Fibroblast of the aortic adventitia (primary cell): ENCODE measurements at regions not wholly inside any gene's neighbourhood (a gene's known extent, or its start where the extent isn't known, plus 50 kb on each side); places are given as distances from the start of the nearest gene placed in this dataset.

Source experiments
- DNase-seq: peaks from one replicate; pipeline ENCODE4 v3.0.0-alpha.2; 2010; ENCODE audit warnings: low read depth
- H3K4me3 ChIP-seq: 2 replicates; pipeline ENCODE4 v1.5.1; 2011; ENCODE audit warnings: low read depth, mild to moderate bottlenecking, control low read depth, low read length, moderate library complexity
- TF ChIP-seq, protein P1 (sequence below): IDR thresholded peaks from 2 replicates; pipeline ENCODE4 v1.5.1; 2011; ENCODE audit warnings: mild to moderate bottlenecking, low read length, control low read depth, inconsistent platforms; ENCODE audit not compliant: insufficient read depth

DNA sequence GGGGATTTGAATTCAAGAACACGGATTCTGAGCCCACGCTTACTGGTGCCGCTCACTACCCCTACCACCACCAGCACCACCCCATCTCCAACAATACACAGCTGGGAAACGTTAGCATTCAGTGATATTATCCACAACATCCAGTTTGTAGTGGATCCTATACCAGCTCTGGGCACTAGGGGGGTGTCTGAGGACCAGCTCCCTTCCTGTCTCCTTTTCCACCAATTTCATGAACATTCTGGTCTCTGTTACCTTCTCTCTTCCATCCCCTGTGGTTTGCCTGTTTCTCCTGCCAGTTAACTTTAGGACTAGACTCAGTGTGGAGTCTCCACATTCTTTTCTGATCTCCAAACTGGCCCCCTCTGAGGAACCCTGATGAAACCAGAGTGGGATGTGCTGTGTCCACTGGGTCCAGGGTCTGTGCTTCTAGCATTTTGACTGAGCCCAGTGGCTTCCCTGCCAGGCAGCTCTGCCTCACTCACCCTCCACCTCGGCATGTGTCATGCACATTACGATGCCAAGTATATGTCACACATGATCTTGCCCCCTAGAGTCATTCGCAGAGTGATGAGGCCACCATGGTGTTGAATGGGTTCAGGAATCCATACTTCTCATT, 187.0 kb upstream of the CDH13 start:
- H3K4me3 ChIP-seq, result no peak overlapping the region
- TF ChIP-seq, protein P1, sequence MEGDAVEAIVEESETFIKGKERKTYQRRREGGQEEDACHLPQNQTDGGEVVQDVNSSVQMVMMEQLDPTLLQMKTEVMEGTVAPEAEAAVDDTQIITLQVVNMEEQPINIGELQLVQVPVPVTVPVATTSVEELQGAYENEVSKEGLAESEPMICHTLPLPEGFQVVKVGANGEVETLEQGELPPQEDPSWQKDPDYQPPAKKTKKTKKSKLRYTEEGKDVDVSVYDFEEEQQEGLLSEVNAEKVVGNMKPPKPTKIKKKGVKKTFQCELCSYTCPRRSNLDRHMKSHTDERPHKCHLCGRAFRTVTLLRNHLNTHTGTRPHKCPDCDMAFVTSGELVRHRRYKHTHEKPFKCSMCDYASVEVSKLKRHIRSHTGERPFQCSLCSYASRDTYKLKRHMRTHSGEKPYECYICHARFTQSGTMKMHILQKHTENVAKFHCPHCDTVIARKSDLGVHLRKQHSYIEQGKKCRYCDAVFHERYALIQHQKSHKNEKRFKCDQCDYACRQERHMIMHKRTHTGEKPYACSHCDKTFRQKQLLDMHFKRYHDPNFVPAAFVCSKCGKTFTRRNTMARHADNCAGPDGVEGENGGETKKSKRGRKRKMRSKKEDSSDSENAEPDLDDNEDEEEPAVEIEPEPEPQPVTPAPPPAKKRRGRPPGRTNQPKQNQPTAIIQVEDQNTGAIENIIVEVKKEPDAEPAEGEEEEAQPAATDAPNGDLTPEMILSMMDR, result peak; percentile 60
- peak; percentile 1 for DNase-seq

DNA sequence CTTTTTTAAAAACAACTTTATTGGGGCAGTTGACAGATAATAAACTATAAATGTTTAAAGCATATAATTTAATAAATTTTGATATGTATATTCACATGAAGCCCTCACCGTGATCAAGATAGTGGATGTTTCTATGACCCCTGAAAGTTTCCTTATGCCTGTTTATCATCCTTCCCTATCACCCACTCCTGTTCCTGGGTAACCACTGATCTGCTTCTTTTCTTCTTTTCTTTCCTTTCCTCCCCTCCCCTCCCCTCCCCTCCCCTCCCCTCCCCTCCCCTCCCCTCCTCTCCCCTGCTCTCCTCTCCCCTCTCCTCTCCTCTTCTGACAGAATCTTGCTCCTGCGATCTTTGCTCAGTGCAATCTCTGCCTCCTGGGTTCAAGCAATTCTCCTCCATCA, 193.7 kb upstream of the CDH13 start:
- no peak overlapping the region for H3K4me3 ChIP-seq
- DNase-seq, result no peak

DNA sequence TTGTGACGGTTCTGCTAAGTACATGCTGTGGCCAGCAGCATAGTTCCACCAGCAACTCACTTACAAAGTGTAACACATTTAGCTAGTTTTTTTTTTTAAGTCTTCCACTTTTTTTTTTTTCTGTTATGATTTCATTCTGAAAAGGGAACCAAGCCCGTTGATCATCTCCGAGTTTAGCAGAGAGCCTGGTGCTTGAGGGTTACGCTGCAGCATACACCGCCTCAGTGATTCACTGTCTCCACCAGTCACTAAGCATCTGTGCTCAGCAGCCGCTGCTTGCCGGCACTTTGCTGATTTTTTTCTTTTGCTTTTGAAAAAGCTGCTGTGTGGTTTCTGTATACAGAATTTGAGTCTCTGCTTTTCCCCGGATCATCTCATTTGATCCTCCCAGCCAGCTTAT, 194.5 kb upstream of the CDH13 start:
- no peak for DNase-seq
- H3K4me3 ChIP-seq, result no peak overlapping the region
- TF ChIP-seq, protein P1, result no peak

More for the DNA sequence above, 193.7 kb upstream of the CDH13 start:
- TF ChIP-seq, protein P1, result no peak

DNA sequence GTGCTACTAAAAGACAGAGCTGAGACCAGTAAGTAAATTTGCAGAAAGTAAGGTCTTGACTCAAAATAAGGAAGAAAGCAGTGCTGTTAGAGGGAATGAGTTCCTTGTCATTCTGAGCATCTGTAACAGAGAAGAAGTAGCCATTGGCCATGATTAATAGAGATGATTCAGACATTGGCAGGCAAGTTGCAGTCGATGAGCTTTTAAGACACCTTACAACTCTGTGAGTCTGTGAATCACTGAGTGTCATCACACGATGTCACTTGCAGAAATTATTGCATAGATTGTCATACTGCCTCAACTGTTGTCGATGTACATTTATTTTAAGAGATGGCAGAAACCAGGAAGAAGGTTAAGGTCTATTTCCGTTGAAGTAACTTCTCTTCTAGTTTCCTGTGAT, 201.1 kb upstream of the CDH13 start:
- DNase-seq, result no peak
- TF ChIP-seq, protein P1, result no peak
- H3K4me3 ChIP-seq, result no peak overlapping the region

DNA sequence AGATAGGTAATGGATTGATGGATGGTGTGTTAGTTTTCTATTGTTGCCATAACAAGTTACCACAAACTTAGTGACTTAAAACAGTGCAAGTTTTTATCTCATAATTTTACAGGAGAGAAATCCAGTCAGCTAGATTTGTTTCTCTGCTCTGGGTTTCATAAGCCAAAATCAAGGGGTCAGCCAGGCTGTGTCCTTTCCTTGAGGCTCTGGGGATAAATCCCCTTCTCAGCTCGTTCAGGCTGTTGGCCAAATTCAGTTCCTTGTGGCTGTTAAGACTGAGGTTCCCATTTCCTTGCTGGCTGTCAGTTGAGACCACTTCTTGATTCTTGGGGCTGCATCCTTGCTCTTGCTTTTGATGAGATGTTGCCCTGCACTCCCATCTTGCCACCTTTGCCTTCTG, 204.9 kb upstream of the CDH13 start:
- TF ChIP-seq, protein P1, result no peak
- no peak for DNase-seq
- no peak overlapping the region for H3K4me3 ChIP-seq

DNA sequence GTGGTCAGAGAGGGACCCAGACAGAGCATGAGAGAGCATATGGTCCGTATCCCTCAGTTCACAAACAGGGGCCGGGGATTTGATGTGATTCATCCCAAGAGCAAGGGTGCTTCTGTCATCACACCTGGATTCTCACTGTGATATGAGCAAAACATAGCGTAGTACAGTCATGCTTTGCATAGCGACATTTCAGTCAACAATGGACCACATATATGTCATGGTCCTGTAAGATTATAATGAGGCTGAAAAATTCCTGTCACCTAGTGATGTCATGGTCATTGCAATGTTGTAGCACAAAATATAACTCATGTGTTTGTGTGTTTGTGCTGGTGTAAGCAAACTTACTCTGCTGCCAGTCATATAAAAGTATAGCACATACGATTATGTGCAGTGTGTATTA, 207.4 kb upstream of the CDH13 start:
- H3K4me3 ChIP-seq, result no peak overlapping the region
- DNase-seq, result no peak
- TF ChIP-seq, protein P1, result no peak

DNA sequence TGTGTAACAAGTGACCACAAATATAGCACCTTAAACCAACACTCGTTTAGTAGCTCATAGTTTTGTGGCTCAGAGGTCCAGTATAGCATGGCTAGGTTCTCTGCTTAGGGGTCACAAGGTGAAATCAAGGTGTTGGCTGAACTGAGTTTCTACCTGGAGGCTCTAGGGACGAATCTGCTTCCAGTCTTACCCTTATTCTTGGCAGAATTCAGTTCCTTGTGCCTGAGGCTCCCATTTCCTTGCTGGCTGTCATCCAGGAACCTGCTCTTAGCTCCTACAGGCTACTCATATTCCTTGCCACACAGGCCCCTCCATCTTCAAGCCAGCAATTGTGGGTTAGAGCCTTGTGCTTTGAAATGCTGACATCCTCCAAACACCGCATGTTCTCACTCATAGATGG, 212.3 kb upstream of the CDH13 start:
- DNase-seq, result no peak
- H3K4me3 ChIP-seq, result no peak overlapping the region
- TF ChIP-seq, protein P1, result no peak
